Heart left ventricle (tissue), 16 donors: ENCODE measurements at regions not wholly inside any gene's neighbourhood (a gene's known extent, or its start where the extent isn't known, plus 50 kb on each side); places are given as distances from the start of the nearest gene placed in this dataset.

Experiments used
- ATAC-seq, 4 donors: fragments of 200-7000 bp; cut with Tn5 transposase; one replicate each; pipeline ENCODE4 v1.9.1; 2020 to 2022; ENCODE audit warnings: moderate library complexity in 4 of 4, mild to moderate bottlenecking in 3 of 4, moderate number of reproducible peaks in 1 of 4
- DNase-seq, 5 donors: peaks; one replicate each; pipeline ENCODE4 v3.0.0-alpha.2; 2020
- H3K27ac ChIP-seq, 12 donors: fragments of 200-600 bp; sonication (generic) in 4 of 12; one replicate each; pipeline versions ENCODE4 v1.5.0 to v1.8.0; 2016 to 2022; ENCODE audit warnings: mild to moderate bottlenecking in 2 of 12
- H3K27me3 ChIP-seq, 9 donors: fragments of 200-600 bp; sonication (generic) in 2 of 9; one replicate each; pipeline versions ENCODE4 v1.5.1 to v1.8.0; 2016 to 2022; ENCODE audit warnings: mild to moderate bottlenecking in 3 of 9
- H3K36me3 ChIP-seq, 9 donors: fragments of 200-600 bp; sonication (generic) in 2 of 9; one replicate each; pipeline versions ENCODE4 v1.5.0 to v1.8.0; 2018 to 2022; ENCODE audit warnings: mild to moderate bottlenecking in 2 of 9
- H3K4me1 ChIP-seq, 12 donors: fragments of 200-600 bp; sonication (generic) in 4 of 12; one replicate each; pipeline versions ENCODE4 v1.5.0 to v1.8.0; 2016 to 2022; ENCODE audit warnings: mild to moderate bottlenecking in 3 of 12
- H3K4me3 ChIP-seq, 12 donors: fragments of 200-600 bp; sonication (generic) in 4 of 12; one replicate each; pipeline versions ENCODE4 v1.5.0 to v1.8.0; 2017 to 2022; ENCODE audit warnings: mild to moderate bottlenecking in 9 of 12, moderate library complexity in 4 of 12
- H3K9me3 ChIP-seq, 12 donors: fragments of 200-600 bp; sonication (generic) in 4 of 12; one replicate each; pipeline versions ENCODE4 v1.5.0 to v1.8.0; 2016 to 2022; ENCODE audit warnings: mild to moderate bottlenecking in 1 of 12
- CTCF ChIP-seq, 12 donors: fragments of 200-600 bp; sonication (generic) in 4 of 12; IDR thresholded peaks; one replicate each; pipeline versions ENCODE4 v1.5.0 to v1.8.0; 2018 to 2022; ENCODE audit warnings: antibody characterized with exemption in 12 of 12, mild to moderate bottlenecking in 5 of 12
- POLR2A ChIP-seq, 2 donors: fragments of 450-650 bp; IDR thresholded peaks; one replicate each; pipeline ENCODE4 v1.6.1; 2017; ENCODE audit warnings: antibody characterized with exemption in 2 of 2, mild to moderate bottlenecking in 2 of 2, moderate library complexity in 2 of 2
- WGBS, 4 donors: extraction: QIAGEN DNeasy Blood & Tissue Kit in 2 of 4; methylation state at CpG; one replicate each; pipeline versions ENCODE4 v1.1.5 to v1.1.7; 2013 to 2018; 5-methylcytosine and 5-hydroxymethylcytosine counted together
- intact Hi-C, 10 donors: fragments of 100-400 bp; cut with DNase I; formaldehyde crosslinking; loops; one replicate each; pipeline versions ENCODE4 v1.11.1 to v1.14.2; 2022
- donor health status: ischemic (EF 13 %, LVEDD 7.1; RV severe dilation, severe dysfunction).
- donor health status: healthy with polysubstance abuse.
- donor health status: DM: no; HTN: yes; CAD: no.
- donor health status: DM: no; HTN: no; CAD: no.
- donor health status: ischemic (EF 25% LVEDD 6.9; RV normal size, moderate dysfunction).
- donor health status: ischemic (EF 25% LVEDD 5.7; RV mildly dilated, moderate dysfunction).
- donor health status: healthy.
- donor health status: DM: yes; HTN: yes; CAD: no.
- donor health status: ischemic (EF 35%, LVEDD 5.7; RV mildly dilated, moderate dysfunction).
- donor health status: nonischemic (EF 11% LVEDD 7.7; RV severe dilation, severe dysfunction).
- donor health status: DM: yes; HTN: yes; CAD: no.
- donor health status: PGD.
- donor health status: ischemic (EF 29% LVEDD 5.4; RV normal size, mild dysfunction).
- donor health status: nonischemic (EF 23%, LVEDD 6.1; RV moderate dilation, normal function).

GRCh38 chr2:51465326-51465725, 433.4 kb upstream of the NRXN1 start:
- Histone ChIP-seq H3K4me3 (no peak overlapping the region), H3K9me3 (no peaks in the 10 kb centered on the region), H3K36me3 (no peaks in the 10 kb centered on the region), H3K27me3 (no peaks in the 10 kb centered on the region), H3K4me1 (no peaks in the 10 kb centered on the region), H3K27ac (no peak overlapping the region)
- intact Hi-C loops = no loop called here
- WGBS, 4 donors = 57 to 65% (median 60%) methylated on average over 4 of the region's 4 CpGs
- DNase-seq (no peak), ATAC-seq (no peak)
- no peak for TF ChIP-seq CTCF (IDR thresholded peaks at IDR 0.05)
- no peak for TF ChIP-seq POLR2A (IDR thresholded peaks at IDR 0.05)

- WGBS, 4 donors = 76 to 83% (median 80%) methylated on average over 4 of the region's 4 CpGs
These were observed 422.2 kb upstream of the NRXN1 start for GRCh38 chr2:51454177-51454576.

GRCh38 chr2:51448911-51449310, 417.0 kb upstream of the NRXN1 start:
- H3K27me3 ChIP-seq = no peaks in the 10 kb centered on the region
- peaks cover 0 to 10% (median 0%) of the 10 kb centered on the region in 12 donors for H3K9me3 ChIP-seq
- DNase-seq (no peak), ATAC-seq (no peak)
- no peak for TF ChIP-seq POLR2A (IDR thresholded peaks at IDR 0.05)
- TF ChIP-seq CTCF (IDR thresholded peaks at IDR 0.05) = no peak
- H3K4me3 ChIP-seq = no peak overlapping the region
- no peaks in the 10 kb centered on the region for H3K4me1 ChIP-seq
- intact Hi-C loops = no loop called here
- no peaks in the 10 kb centered on the region for H3K36me3 ChIP-seq
- H3K27ac ChIP-seq = no peak overlapping the region

More at GRCh38 chr2:51454177-51454576, 422.2 kb upstream of the NRXN1 start:
- H3K27me3 ChIP-seq = no peaks in the 10 kb centered on the region
- DNase-seq (no peak), ATAC-seq (no peak)
- TF ChIP-seq POLR2A (IDR thresholded peaks at IDR 0.05) (no peak), CTCF (IDR thresholded peaks at IDR 0.05) (no peak)
- H3K4me1 ChIP-seq = no peaks in the 10 kb centered on the region
- H3K4me3 ChIP-seq = no peak overlapping the region
- H3K36me3 ChIP-seq = no peaks in the 10 kb centered on the region
- intact Hi-C loops = no loop called here
- H3K9me3 ChIP-seq = peaks cover 0 to 10% (median 0%) of the 10 kb centered on the region in 12 donors
- H3K27ac ChIP-seq = no peak overlapping the region

GRCh38 chr2:51441786-51442185, 409.9 kb upstream of the NRXN1 start:
- WGBS, 4 donors = 79 to 83% (median 81%) methylated on average over 8 of the region's 8 CpGs
- Histone ChIP-seq H3K4me1 (no peaks in the 10 kb centered on the region), H3K4me3 (no peak overlapping the region), H3K9me3 (no peaks in the 10 kb centered on the region), H3K27me3 (no peaks in the 10 kb centered on the region), H3K27ac (no peak overlapping the region), H3K36me3 (no peaks in the 10 kb centered on the region)
- intact Hi-C loops = no loop called here
- ATAC-seq = no peak
- no peak for DNase-seq
- TF ChIP-seq CTCF (IDR thresholded peaks at IDR 0.05) = no peak
- no peak for TF ChIP-seq POLR2A (IDR thresholded peaks at IDR 0.05)
